Activated naive CD4-positive, alpha-beta T cell treated with anti-CD3 and anti-CD28 coated beads, Interleukin-2, amount 50 U/mL, for 16 hours (primary cell): ENCODE measurements at regions not wholly inside any gene's neighbourhood (a gene's known extent, or its start where the extent isn't known, plus 50 kb on each side); places are given as distances from the start of the nearest gene placed in this dataset.
"Not testable (repeated sequence)": the region's sequence is repeated elsewhere in the genome, so short reads cannot be mapped to it uniquely, and the experiment has no call there.

Experiments used
- DNase-seq: peaks from one replicate; pipeline ENCODE4 v3.0.0-alpha.2; 2020

- no peak for DNase-seq
Measured at GRCh38 chr3:87867001-87867400, 191.8 kb downstream of the CGGBP1 start.

- no peak for DNase-seq
Measured at GRCh38 chr3:87856126-87856525, 202.7 kb downstream of the CGGBP1 start.

DNA sequence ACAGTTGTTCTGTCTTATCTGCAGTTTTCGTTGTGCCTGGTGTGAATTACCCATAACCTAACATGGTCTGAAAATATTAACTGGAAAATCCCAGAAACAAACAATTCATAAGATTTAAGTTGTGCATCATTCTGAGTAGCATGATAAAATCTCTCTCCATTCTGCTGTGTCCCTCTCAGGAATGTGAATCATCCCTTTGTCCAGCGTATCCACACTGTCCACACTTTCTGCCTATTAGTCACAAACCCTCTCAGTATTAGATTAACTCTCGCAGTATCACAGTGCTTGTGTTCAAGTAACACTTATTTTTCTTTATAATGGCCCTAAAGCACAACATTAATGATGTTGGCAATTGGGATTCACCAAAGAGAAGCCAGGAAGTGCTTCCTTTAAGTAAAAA is 203.2 kb downstream of the CGGBP1 start:
- DNase-seq = no peak

DNA sequence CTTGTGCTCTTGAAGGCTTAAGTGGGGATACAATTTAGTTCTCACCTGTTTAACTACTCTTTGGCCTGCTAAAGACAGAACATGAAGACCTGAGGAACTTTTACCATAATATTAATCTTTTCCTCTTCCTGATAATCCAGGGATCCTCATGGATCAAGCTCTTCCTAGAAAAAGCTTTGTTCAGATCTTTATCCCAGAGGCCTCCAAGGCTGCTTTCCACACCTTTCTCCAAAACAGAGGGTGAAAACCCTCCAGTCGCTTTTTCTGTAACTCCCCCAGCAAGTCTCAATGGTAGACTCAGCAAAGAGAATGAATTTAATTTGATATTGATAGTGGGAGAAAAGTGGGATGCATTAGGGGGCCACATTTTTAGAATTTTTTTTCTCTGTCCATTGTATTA is 203.6 kb downstream of the CGGBP1 start:
- DNase-seq = no peak

DNA sequence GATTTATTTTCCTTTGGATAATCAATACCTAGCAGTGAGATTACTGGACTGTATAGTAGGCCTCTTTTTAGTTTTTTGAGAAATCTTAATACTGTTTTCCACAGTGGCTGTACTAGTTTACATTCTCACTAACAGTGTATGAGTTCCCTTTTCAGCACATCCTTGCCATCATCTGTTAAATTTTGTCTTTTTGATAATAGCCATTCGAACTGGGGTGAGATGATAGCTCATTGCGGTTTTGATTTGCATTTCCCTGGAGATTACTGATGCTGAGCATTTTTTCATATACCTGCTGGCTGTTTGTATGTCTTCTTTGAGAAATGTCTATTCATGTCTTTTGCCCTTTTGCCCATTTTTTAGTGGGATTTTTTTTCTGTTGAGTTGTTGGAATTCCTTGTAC is 210.8 kb downstream of the CGGBP1 start:
- DNase-seq = no peak

DNA sequence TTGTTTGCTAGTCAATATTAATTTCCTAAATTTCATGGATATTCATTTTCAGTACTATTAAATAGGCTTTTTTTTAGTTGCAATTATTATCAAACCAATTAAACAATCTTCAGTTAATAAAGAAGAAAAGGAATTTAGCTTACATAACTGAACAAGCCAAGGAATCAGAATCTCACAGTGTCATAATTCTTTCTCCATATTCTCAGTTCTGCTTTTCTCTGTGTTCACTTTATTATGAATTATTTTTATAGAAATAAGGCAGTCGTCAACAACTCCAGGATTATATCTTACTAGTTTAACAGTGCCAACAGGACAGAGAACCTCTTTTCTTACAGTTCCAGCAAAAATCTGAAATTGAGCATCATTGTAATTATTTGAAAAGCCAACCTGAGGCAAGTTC is 221.7 kb downstream of the CGGBP1 start:
- no peak for DNase-seq

DNA sequence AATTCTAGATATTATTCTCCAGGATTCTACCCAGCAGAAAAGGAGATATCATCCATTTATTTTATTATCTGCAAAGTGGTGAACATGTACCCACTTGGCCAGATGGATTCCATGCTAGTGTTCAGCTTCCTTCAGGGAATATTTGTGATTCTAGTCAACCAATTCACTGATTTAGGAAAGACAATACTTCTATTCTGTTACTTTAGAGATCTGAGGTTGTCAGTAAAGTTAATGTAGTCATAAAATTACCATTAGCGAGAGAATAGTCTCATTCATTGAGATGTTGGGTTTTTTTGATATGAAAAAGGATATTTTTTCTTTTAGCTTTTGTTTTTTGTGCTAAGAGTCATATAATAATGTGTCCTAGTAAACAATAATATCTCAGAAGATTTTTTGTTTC is 222.8 kb downstream of the CGGBP1 start:
- DNase-seq = no peak

GRCh38 chr3:87835236-87835635 is 223.6 kb downstream of the CGGBP1 start:
- no peak for DNase-seq

GRCh38 chr3:87834327-87834726 is 224.5 kb downstream of the CGGBP1 start:
- DNase-seq = no peak

- DNase-seq = no peak
Measured at GRCh38 chr3:87833039-87833377, 225.8 kb downstream of the CGGBP1 start.

- DNase-seq = no peak
Measured at GRCh38 chr3:87828046-87828445, 230.8 kb downstream of the CGGBP1 start.

- DNase-seq = no peak
Measured at GRCh38 chr3:87822563-87822962, 236.2 kb downstream of the CGGBP1 start.

DNA sequence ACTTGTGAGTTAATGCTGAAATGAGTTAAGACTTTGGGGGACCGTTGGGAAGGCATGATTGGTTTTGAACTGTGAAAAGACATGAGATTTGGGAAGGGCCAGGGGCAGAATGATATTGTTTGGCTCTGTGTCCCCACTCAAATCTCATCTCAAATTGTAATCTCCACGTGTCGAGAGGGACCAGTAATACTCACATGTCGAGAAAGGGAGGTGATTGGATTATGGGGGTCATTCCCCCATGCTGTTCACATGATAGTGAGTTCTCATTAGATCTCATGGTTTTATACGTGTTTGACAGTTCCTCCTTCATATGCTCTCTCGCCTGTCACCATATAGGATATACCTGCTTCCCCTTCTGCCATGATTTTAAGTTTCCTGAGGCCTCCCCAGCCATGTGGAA is 245.3 kb downstream of the CGGBP1 start:
- DNase-seq = not testable (repeated sequence)

DNA sequence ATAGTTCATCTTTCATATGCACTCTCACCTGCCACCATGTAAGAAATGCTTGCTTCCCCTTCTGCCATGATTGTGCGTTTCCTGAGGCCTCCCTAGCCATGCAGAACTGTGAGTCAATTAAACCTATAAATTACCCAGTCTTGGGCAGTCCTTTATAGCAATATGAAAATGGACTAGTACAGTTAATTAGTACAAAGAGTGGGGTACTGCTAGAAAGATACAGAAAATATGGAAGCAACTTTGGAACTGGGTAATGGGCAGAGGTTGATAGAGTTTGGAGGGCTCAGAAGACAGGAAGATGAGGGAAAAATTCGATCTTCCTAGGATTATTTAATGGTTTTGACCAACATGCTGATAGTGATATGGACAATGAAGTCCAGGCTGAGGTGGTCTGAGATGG is 246.9 kb downstream of the CGGBP1 start:
- no peak for DNase-seq

- no peak for DNase-seq
Measured at GRCh38 chr3:87810452-87811016, 248.3 kb downstream of the CGGBP1 start.

GRCh38 chr3:87805670-87806069 is 253.1 kb downstream of the CGGBP1 start:
- DNase-seq = no peak

GRCh38 chr3:87801409-87801808 is 257.4 kb downstream of the CGGBP1 start:
- DNase-seq = no peak

DNA sequence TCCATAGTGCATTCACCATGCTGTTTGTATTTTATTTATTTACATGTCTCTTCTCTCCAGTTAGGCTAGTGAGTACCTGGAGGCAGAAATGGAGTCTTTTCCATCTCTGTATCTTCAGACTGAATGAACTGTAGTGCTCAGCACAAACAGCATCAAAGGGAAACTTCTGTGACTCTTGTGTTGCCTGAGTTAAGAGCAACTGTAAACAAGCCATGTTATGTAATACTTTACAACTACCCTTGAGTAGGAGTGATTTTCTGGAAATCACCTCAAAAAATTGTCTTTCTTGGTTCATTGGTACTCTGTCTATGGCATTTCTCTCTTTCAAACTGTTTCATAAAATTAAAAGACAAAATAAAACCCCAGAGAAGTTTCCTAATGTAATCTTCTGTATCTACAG is 258.3 kb downstream of the CGGBP1 start:
- DNase-seq = no peak

DNA sequence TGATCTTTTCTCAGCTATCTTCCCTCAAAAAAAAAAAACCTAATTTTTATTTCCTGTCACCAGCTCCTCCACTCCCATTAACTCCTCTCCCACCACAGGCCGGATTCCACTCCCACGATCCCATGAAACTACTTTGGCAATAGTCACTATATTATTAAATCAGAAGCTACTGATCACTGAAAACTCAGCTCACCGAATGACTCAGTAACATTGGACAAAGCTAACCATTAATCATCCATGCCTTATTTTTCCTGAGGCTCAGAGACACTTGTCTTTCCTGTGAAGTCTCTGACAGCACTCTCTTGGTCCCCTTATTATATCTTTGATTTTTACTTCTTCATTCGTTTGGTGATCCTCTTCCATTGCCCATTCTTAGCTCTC is 260.2 kb downstream of the CGGBP1 start:
- no peak for DNase-seq

GRCh38 chr3:87797872-87798566 is 260.8 kb downstream of the CGGBP1 start:
- no peak for DNase-seq

DNA sequence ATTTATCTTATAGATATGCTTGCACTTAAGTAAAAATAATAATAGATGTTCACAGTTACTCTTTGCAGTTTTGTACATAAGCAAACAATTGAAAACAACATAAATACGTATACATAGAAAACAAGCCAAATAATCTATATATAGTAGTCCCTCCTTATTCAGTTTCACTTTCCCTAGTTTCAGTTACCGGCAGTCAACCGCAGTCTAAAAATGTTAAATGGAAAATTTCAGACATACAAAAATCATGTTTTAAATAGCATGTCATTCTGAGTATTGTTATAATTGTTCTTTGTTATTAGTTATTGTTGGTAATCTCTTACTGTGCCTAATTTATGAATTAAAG is 262.0 kb downstream of the CGGBP1 start:
- no peak for DNase-seq

DNA sequence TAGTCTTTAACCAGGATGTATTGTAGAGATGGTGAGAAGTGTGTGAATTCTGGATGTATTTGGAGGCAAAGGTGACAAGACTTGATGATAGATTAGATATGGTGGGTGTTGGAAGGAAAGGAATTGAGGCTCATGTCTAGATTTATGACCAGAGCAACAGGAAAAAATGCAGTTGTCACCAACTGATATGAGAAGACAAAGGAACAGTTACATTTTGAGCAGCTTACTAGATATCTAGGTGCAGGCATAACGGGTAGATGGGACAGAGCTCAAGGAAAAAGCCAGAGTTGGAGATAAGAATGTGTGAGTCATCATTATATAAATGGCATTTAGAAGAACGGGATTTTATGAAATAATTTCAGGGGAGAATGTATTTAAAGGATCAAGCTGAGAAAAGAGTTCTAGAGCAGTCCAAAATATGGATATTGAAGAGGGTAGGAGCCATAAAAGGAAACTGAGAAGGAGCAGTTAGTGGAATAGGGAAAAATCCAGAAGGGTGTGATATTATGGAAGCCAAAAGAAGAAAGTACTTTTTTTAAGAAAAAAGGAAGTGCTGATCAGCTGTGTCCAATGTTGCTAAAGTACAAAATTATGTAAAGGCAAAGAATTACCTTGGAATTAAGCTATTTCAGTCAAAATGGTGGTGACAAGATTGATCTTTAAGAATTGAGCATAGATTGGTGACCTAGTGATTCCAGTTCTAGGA is 262.5 kb downstream of the CGGBP1 start:
- no peak for DNase-seq

GRCh38 chr3:87795701-87796100 is 263.1 kb downstream of the CGGBP1 start:
- no peak for DNase-seq

- no peak for DNase-seq
Measured at GRCh38 chr3:87793337-87793877, 265.4 kb downstream of the CGGBP1 start.
